GM10847 (cell line): ENCODE measurements at regions not wholly inside any gene's neighbourhood (a gene's known extent, or its start where the extent isn't known, plus 50 kb on each side); places are given as distances from the start of the nearest gene placed in this dataset.

Source experiments
- POLR2A ChIP-seq: IDR thresholded peaks from 2 replicates; pipeline ENCODE4 v1.6.1; 2011; ENCODE audit not compliant: insufficient read length; ENCODE audit errors: extremely low read depth

- TF ChIP-seq POLR2A, result no peak
Observed at GRCh38 chr14:71764701-71765382, 167.4 kb upstream of the RGS6 start.

DNA sequence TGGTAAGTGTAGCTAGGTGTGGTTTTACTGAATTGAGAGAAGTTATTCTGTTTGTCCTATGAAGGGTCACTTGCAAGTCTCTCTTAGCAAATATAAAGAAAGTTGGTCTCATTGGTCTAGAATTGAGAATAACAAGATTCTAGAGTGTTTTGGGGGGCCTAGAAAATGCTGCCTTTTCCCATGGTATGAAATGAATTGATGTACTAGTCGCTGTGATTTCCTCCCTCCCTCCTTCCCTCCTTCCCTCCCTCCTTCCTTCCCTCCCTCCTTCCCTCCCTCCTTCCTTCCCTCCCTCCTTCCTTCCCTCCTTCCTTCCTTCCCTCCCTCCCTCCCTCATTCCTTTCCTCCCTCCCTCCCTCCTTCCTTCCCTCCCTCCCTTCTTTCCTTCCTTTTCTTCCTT is 166.7 kb upstream of the RGS6 start:
- TF ChIP-seq POLR2A, result no peak

DNA sequence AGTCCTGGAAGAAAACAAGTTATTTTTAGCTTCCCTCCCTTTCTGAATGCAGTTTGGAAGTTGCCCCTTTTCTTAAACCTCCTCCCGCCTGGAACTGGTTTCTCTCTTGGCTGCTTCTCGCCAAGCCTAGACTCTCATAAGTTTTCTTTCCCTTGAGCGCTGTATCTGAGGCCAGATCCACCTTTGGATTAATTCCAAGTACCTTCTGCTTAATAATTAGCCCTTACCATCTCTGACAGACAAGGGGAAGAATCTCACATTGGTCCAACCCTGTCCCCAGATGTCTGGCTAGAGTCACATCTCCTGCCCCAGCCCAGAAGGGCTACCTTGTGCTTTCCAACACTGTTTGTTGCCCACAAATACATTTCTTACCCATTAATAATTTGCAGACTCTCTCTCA is 161.8 kb upstream of the RGS6 start:
- TF ChIP-seq POLR2A, result no peak

GRCh38 chr14:71773898-71774481 is 158.2 kb upstream of the RGS6 start:
- no peak for TF ChIP-seq POLR2A

DNA sequence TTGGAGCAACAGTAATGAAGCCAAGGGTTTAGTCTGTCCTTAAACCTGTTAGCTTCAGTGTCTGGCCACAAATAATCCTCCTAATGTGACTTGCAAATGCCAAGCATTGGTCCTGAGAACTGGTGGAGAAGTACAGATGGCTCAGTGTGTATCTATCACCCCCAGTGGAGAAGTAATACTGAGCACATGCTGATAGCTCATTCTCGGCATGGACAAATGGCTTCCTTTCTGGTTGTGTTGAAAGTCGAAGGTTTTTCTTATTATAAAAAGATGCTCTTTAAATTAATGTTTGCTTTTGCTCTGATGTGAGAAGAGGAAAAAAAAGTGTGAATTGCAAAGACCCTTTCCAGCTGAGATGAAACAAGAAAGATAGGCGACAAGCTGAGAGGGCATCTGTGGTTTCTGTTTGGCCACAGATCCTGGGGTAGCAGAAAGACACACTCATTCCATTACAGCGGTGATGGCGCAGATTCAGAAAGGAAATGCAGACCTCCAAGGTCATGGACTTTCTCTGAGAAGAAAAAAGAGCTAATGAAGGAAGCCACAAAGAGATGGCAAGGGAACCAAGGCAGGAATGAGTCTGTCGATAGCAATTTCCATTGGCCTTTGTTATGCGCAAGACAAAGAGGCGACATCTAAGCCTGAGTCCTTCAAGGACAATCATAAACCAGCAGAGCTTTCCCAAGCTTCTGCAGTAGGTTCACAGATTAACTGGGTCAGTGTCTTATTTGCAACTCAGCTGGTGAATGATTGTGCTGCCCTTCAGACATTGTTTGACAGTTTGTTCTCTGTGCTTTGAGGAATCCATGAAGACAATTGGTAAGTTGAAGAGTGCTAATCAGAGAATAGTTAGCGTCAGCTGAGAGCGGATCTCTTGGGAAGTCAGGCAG is 155.5 kb upstream of the RGS6 start:
- TF ChIP-seq POLR2A, result no peak

- TF ChIP-seq POLR2A, result no peak
Observed at GRCh38 chr14:71780075-71780474, 152.2 kb upstream of the RGS6 start.

GRCh38 chr14:71780822-71781221 is 151.4 kb upstream of the RGS6 start:
- TF ChIP-seq POLR2A, result no peak

- TF ChIP-seq POLR2A, result no peak
Observed at GRCh38 chr14:71783088-71783487, 149.1 kb upstream of the RGS6 start.

DNA sequence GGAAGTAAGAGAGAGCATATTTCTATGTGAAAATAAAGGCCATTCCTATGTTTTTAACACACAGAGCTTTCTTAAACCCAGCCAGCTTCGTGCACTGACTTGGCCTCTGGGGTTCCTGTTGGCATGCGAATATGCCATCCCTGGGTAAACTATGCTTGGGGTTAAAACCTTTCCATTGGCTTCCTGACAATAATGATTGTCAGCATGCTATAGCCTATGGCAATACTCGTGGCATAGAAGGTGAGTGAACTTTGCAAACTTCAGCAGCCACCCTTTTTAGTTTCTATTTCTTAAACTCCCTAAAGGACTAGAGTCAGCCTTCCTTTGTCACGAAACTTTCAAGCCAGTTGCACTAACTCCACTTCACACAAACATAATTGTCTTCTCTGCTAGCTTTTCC is 148.4 kb upstream of the RGS6 start:
- no peak for TF ChIP-seq POLR2A

DNA sequence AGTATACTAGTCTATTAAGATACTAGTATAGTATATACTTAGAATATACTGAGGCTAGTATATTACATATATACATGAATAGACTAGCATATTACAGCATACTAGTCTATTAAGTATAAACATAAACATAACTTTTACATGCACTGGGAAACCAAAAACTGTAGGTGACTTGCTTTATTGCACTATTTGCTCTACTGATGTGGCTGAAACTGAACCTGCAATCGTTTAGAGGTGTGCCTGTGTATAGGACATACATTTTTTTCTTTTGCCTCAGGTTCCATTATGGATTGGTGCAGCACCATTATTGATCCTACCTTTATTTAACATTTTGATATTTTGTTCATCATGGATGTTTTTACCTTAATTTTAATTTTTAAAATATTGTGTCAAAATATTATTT is 143.2 kb upstream of the RGS6 start:
- TF ChIP-seq POLR2A, result no peak

- no peak for TF ChIP-seq POLR2A
Observed at GRCh38 chr14:71799841-71800240, 132.4 kb upstream of the RGS6 start.

DNA sequence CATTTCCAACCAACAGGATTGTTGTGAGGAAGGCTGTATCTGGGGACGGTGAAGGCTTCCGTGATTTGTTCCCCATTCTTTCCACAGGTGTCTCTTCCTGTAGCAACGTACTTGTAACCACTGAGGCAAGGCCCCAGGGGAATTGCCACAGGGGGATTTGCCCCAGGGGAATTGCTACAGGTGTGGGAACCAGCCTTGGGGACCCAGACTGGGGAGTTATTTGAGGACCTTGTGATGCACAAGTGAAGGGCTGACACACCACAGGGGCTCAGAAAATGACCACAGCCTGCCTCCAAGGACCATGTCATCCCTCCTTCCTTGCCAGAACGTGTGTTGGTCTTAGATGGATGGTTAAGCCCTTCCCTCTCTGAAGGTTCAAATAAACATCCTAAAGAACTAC is 131.4 kb upstream of the RGS6 start:
- no peak for TF ChIP-seq POLR2A

- TF ChIP-seq POLR2A, result no peak
Observed at GRCh38 chr14:71803539-71804260, 128.5 kb upstream of the RGS6 start.

DNA sequence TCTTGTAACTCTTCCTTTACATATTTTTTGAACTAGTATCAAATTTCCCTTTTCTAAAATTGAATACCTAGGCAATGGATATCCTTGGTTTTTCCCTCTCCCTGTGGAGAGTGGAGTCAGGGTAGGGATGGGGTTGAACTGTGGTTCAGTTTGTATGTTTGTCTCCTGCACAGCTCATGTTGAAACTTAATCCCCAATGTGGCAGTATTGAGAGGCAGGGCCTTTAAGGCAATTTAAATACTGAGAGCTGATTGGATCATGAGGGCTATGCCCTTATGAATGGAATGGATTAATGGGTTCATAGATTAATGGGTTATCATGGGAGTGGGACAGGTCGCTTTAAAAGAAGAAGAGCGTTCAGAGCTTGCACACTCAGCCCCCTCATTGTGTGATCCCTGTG is 127.2 kb upstream of the RGS6 start:
- TF ChIP-seq POLR2A, result no peak

- TF ChIP-seq POLR2A, result no peak
Observed at GRCh38 chr14:71812693-71813092, 119.5 kb upstream of the RGS6 start.
